Right lobe of liver (tissue), 6 donors: ENCODE measurements at regions not wholly inside any gene's neighbourhood (a gene's known extent, or its start where the extent isn't known, plus 50 kb on each side); places are given as distances from the start of the nearest gene placed in this dataset.
A peak's percentile ranks its signal among the peaks of the same experiment; 100 is the strongest.

ENCODE experiments used
- ATAC-seq, 4 donors: fragments of 200-7000 bp; cut with Tn5 transposase; one replicate each; pipeline ENCODE4 v1.9.1; 2020; ENCODE audit warnings: mild to moderate bottlenecking in 4 of 4, moderate library complexity in 4 of 4
- DNase-seq, 3 donors: peaks; one replicate each; pipeline ENCODE4 v3.0.0-alpha.2; 2020
- H3K27ac ChIP-seq, 3 donors: fragments of 200-600 bp; one replicate each; pipeline ENCODE4 v1.8.0; 2022
- H3K27me3 ChIP-seq, 2 donors: fragments of 200-600 bp; one replicate each; pipeline ENCODE4 v1.8.0; 2022
- H3K36me3 ChIP-seq, 4 donors: fragments of 200-600 bp; sonication (generic) in 1 of 4; one replicate each; pipeline versions ENCODE4 v1.5.1 to v1.8.0; 2017 to 2022; ENCODE audit warnings: control low read depth in 1 of 4
- H3K4me1 ChIP-seq, 4 donors: fragments of 200-600 bp; sonication (generic) in 1 of 4; one replicate each; pipeline versions ENCODE4 v1.5.1 to v1.8.0; 2017 to 2022; ENCODE audit warnings: control low read depth in 1 of 4
- H3K4me3 ChIP-seq, 3 donors: fragments of 200-600 bp; one replicate each; pipeline ENCODE4 v1.8.0; 2022
- H3K9me3 ChIP-seq, 4 donors: fragments of 200-600 bp; sonication (generic) in 1 of 4; one replicate each; pipeline versions ENCODE4 v1.5.1 to v1.8.0; 2017 to 2022; ENCODE audit warnings: control low read depth in 1 of 4
- POLR2A ChIP-seq: fragments of 450-650 bp; IDR thresholded peaks from one replicate; pipeline ENCODE4 v1.6.1; 2017; ENCODE audit warnings: antibody characterized with exemption, mild to moderate bottlenecking
- WGBS: methylation state at CpG from one replicate; pipeline ENCODE4 v1.1.6; 2018; ENCODE audit warnings: low coverage, low lambda C conversion rate; ENCODE audit not compliant: insufficient coverage; ENCODE audit errors: missing lambda C conversion rate; 5-methylcytosine and 5-hydroxymethylcytosine counted together
- intact Hi-C, 2 donors: fragments of 100-400 bp; cut with DNase I; formaldehyde crosslinking; loops; one replicate each; pipeline versions ENCODE4 v1.11.2 to v1.14.1; 2022
- TF ChIP-seq, protein P1 (sequence below), 4 donors: fragments of 200-600 bp in 3 of 4; fragments of 450-650 bp in 1 of 4; IDR thresholded peaks; one replicate each; pipeline versions ENCODE4 v1.5.1 to v1.8.0; 2016 to 2022; ENCODE audit warnings: antibody characterized with exemption in 4 of 4, mild to moderate bottlenecking in 2 of 4
- donor health status: DM: no; HTN: yes; CAD: no.
- donor health status: DM: no; HTN: no; CAD: no.
- donor health status: DM: no; HTN: no; CAD: no.
- donor health status: DM: no; HTN: yes; CAD: no.
- donor health status: DM: no; HTN: yes; CAD: no.

DNA sequence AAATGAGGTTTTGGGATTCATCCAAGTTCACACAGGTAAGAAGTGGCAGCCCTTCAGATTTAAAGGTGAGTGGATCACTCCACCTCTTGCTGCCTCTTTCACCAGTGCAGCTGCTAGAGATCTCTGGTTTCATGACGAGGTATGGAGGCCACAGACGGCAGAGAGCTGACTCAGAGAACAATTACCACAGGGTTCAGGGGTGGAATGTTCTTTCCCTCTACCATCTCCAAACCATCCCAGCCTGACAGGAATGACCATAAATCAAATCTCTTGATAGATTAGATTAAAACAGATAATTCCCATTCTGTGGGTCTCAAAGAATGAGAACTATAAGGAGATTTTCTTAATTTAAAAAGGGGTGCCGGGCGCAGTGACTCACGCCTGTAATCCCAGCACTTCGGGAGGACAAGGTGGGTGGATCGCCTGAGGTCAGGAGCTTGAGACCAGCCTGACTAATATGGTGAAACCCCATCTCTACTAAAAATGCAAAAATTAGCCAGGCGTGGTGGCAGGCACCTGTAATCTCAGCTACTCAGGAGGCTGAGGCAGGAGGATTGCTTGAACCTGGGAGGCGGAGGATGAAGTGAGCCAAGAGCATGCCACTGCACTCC, 174.2 kb upstream of the ATP11B start:
- no peak for DNase-seq
- ATAC-seq: no peak
- intact Hi-C loops: no loop called here
- no peaks in the 10 kb centered on the region for H3K36me3 ChIP-seq
- H3K27ac ChIP-seq: no peak overlapping the region
- TF ChIP-seq POLR2A: no peak
- TF ChIP-seq, protein P1, sequence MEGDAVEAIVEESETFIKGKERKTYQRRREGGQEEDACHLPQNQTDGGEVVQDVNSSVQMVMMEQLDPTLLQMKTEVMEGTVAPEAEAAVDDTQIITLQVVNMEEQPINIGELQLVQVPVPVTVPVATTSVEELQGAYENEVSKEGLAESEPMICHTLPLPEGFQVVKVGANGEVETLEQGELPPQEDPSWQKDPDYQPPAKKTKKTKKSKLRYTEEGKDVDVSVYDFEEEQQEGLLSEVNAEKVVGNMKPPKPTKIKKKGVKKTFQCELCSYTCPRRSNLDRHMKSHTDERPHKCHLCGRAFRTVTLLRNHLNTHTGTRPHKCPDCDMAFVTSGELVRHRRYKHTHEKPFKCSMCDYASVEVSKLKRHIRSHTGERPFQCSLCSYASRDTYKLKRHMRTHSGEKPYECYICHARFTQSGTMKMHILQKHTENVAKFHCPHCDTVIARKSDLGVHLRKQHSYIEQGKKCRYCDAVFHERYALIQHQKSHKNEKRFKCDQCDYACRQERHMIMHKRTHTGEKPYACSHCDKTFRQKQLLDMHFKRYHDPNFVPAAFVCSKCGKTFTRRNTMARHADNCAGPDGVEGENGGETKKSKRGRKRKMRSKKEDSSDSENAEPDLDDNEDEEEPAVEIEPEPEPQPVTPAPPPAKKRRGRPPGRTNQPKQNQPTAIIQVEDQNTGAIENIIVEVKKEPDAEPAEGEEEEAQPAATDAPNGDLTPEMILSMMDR (IDR thresholded peaks at IDR 0.05): no peak
- H3K27me3 ChIP-seq: no peaks in the 10 kb centered on the region
- no peaks in the 10 kb centered on the region for H3K9me3 ChIP-seq
- no peaks in the 10 kb centered on the region for H3K4me1 ChIP-seq
- WGBS: 84% methylated on average over 9 of the region's 9 CpGs
- no peak overlapping the region for H3K4me3 ChIP-seq

DNA sequence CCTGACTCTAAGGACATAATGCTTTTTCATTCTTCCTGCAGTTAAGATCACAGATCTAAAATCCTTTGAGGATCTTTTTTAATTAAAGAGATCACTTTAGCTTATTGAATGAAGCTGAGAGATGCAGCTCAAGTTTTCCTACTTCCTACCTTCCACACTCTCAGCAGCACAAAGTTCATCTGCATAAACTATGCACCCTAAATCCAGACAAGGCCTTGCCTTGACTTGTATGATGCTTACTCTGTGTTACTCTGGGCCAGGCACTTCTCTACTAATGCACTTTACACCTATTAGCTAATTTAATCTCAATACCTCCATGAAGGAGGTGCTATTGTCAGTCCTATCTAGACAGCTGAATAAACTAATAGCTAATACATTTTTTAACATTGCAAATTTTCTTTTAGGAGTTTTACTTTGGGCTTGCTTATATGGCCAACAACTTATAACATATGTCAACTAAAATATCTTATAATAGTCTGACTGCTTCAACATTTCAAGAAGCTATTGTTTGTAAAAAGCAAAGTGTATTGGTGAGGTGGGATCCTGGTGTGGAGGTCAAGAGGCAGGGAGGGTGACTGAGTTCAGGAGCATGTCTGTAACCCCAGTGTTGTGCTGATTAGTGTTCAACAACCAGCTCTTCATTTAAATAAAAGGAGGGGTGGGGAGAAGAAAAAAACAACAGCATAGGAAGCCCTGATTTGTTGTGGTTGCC, 172.4 kb upstream of the ATP11B start:
- Histone ChIP-seq H3K36me3 (no peaks in the 10 kb centered on the region), H3K27ac (no peak overlapping the region), H3K4me1 (no peaks in the 10 kb centered on the region), H3K4me3 (no peak overlapping the region), H3K27me3 (no peaks in the 10 kb centered on the region), H3K9me3 (no peaks in the 10 kb centered on the region)
- DNase-seq (no peak), ATAC-seq (no peak)
- intact Hi-C loops: no loop called here
- TF ChIP-seq, protein P1 (IDR thresholded peaks at IDR 0.05): no peak
- no peak for TF ChIP-seq POLR2A

DNA sequence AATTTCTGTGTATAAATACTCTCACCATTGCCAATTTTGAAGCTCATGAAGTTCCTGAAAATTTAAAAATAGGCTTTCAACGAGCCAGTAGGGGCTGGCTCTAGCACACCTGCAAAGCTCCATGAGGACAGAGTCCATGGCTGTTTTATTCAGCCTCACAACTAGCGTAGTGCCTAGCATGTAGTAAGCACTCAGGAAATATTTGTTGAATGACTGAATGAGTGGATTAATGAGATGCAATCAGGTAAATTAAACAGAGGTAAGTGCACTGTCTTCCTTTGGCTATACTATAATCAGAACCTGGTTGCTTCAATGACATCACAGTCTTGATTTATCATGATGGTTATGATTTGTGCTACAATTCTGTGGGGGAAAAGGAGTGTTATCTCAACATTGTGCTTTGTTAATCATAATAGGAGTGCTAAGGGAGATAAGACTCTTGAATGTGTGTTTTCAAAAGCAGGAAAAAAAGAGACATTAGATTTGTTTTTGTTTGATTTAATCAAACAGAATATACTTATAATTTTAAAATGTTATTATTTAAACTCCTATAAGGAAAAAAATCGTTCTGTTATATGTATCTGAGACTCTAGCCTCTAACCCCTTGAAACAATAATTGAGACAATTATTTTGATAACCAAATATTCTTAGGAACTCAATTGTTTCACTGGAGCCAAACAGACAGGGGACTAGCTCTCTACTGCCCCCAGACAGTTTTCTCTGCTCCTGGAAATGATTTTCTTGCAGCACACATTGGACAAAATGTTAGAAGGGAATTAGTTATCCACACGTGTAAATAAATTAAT, 171.7 kb upstream of the ATP11B start:
- ATAC-seq: peak in 3 of 4 donors; percentile 33 to 56 (median 47)
- no peaks in the 10 kb centered on the region for H3K36me3 ChIP-seq
- no peak for TF ChIP-seq POLR2A
- TF ChIP-seq, protein P1 (IDR thresholded peaks at IDR 0.05): peak in 3 of 4 donors; percentile 30 to 52 (median 36)
- H3K4me3 ChIP-seq: no peak overlapping the region
- no peaks in the 10 kb centered on the region for H3K9me3 ChIP-seq
- H3K4me1 ChIP-seq: peaks cover 0 to 5% (median 0%) of the 10 kb centered on the region in 4 donors
- no peaks in the 10 kb centered on the region for H3K27me3 ChIP-seq
- H3K27ac ChIP-seq: no peak overlapping the region
- intact Hi-C loops: no loop called here
- WGBS: 22% methylated on average over 4 of the region's 4 CpGs
- no peak for DNase-seq

DNA sequence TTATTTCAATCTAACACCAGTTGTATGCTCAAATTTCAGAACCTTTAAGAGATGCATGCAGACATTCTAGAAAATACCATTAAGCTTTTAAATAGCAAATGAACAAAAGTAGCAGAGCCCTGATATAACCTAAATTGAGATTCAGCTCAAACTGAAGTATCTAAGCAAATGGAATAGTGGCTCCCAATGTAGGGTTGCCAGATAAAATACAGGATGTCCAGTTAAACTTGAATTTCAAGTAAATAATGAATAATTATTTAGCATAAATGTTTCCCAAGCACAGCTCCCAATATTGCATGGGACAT, 171.1 kb upstream of the ATP11B start:
- DNase-seq: no peak
- Histone ChIP-seq H3K4me3 (no peak overlapping the region), H3K27me3 (no peaks in the 10 kb centered on the region), H3K36me3 (no peaks in the 10 kb centered on the region), H3K4me1 (peaks cover 0 to 5% (median 0%) of the 10 kb centered on the region in 4 donors), H3K27ac (no peak overlapping the region), H3K9me3 (no peaks in the 10 kb centered on the region)
- intact Hi-C loops: no loop called here
- TF ChIP-seq, protein P1 (IDR thresholded peaks at IDR 0.05): no peak
- no peak for TF ChIP-seq POLR2A
- no peak for ATAC-seq
